Astrocyte (in vitro differentiated cells and primary cell): ENCODE measurements at regions not wholly inside any gene's neighbourhood (a gene's known extent, or its start where the extent isn't known, plus 50 kb on each side); places are given as distances from the start of the nearest gene placed in this dataset.

Experiments used
- EZH2 ChIP-seq: IDR thresholded peaks from 2 replicates; pipeline ENCODE4 v1.6.1; 2012; ENCODE audit warnings: mild to moderate bottlenecking, low read length, inconsistent platforms; ENCODE audit not compliant: insufficient read depth
- TF ChIP-seq, protein P1 (sequence below): IDR thresholded peaks from 2 replicates; pipeline ENCODE4 v1.5.1; 2011; ENCODE audit warnings: low read depth, mild to moderate bottlenecking, inconsistent platforms, low read length, moderate library complexity; ENCODE audit not compliant: insufficient read depth

DNA sequence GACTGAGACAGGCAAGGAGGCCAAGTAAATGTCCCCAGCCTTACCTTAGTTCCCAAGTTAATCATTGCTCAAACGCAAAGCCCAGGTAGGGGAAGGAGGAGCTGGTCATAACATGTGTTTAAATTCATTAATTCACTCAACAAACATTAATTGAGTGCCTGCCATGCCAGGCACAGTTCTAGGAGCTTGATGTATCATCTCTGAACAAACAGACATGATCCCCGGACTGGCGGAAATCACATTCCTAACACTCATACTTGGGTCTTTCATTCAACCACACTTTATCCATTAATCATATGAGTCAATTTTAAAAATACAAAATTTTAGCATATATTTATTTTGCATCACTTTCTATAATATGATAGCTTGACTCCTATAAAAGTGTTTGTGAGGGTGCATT, 335.3 kb upstream of the NOCT start:
- TF ChIP-seq, protein P1, sequence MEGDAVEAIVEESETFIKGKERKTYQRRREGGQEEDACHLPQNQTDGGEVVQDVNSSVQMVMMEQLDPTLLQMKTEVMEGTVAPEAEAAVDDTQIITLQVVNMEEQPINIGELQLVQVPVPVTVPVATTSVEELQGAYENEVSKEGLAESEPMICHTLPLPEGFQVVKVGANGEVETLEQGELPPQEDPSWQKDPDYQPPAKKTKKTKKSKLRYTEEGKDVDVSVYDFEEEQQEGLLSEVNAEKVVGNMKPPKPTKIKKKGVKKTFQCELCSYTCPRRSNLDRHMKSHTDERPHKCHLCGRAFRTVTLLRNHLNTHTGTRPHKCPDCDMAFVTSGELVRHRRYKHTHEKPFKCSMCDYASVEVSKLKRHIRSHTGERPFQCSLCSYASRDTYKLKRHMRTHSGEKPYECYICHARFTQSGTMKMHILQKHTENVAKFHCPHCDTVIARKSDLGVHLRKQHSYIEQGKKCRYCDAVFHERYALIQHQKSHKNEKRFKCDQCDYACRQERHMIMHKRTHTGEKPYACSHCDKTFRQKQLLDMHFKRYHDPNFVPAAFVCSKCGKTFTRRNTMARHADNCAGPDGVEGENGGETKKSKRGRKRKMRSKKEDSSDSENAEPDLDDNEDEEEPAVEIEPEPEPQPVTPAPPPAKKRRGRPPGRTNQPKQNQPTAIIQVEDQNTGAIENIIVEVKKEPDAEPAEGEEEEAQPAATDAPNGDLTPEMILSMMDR, result no peak
- TF ChIP-seq EZH2, result no peak
